Colonic mucosa (tissue), 4 donors: ENCODE measurements at regions not wholly inside any gene's neighbourhood (a gene's known extent, or its start where the extent isn't known, plus 50 kb on each side); places are given as distances from the start of the nearest gene placed in this dataset.

ENCODE experiments used
- DNase-seq: peaks from one replicate; pipeline ENCODE4 v3.0.0-alpha.2; 2020
- H3K27ac ChIP-seq: fragments of 200-600 bp; one replicate; pipeline ENCODE4 v1.8.0; 2021
- H3K27me3 ChIP-seq: fragments of 200-600 bp; one replicate; pipeline ENCODE4 v1.8.0; 2021
- H3K36me3 ChIP-seq: fragments of 200-600 bp; one replicate; pipeline ENCODE4 v1.8.0; 2021
- H3K4me1 ChIP-seq: fragments of 200-600 bp; one replicate; pipeline ENCODE4 v1.8.0; 2021; ENCODE audit warnings: mild to moderate bottlenecking
- H3K4me3 ChIP-seq: fragments of 200-600 bp; one replicate; pipeline ENCODE4 v1.8.0; 2021
- H3K9ac ChIP-seq, 2 donors: one replicate each; pipeline ENCODE4 v1.7.0; 2013; ENCODE audit warnings: control low read depth in 2 of 2, low read depth in 2 of 2, low read length in 2 of 2
- H3K9me3 ChIP-seq: fragments of 200-600 bp; one replicate; pipeline ENCODE4 v1.8.0; 2021
- CTCF ChIP-seq: fragments of 200-600 bp; IDR thresholded peaks from one replicate; pipeline ENCODE4 v1.8.0; 2022; ENCODE audit warnings: antibody characterized with exemption, mild to moderate bottlenecking
- intact Hi-C: fragments of 100-400 bp; cut with DNase I; formaldehyde crosslinking; loops from one replicate; pipeline ENCODE4 v1.14.1; 2022
- donor health status: healthy.
- donor health status: DM: no; HTN: no; CAD: no.
- donor health status: DM: no; HTN: no; CAD: no.

- Histone ChIP-seq H3K9ac (no peak overlapping the region), H3K4me1 (peaks cover 12% of the 10 kb centered on the region), H3K9me3 (no peaks in the 10 kb centered on the region), H3K27ac (no peak overlapping the region), H3K36me3 (no peaks in the 10 kb centered on the region), H3K4me3 (no peak overlapping the region), H3K27me3 (no peaks in the 10 kb centered on the region)
- DNase-seq = no peak
- TF ChIP-seq CTCF = no peak
- intact Hi-C loops = no loop called here
Measured at GRCh38 chr2:16207151-16207550, 266.8 kb downstream of the MYCN start.

- H3K4me1 ChIP-seq = peaks cover 12% of the 10 kb centered on the region
- no peak overlapping the region for H3K27ac ChIP-seq
- H3K9ac ChIP-seq = no peak overlapping the region
- no peaks in the 10 kb centered on the region for H3K9me3 ChIP-seq
- intact Hi-C loops = no loop called here
- no peak for TF ChIP-seq CTCF
- H3K36me3 ChIP-seq = no peaks in the 10 kb centered on the region
- no peak for DNase-seq
- H3K27me3 ChIP-seq = no peaks in the 10 kb centered on the region
- no peak overlapping the region for H3K4me3 ChIP-seq
Measured at GRCh38 chr2:16206191-16206944, 266.0 kb downstream of the MYCN start.

DNA sequence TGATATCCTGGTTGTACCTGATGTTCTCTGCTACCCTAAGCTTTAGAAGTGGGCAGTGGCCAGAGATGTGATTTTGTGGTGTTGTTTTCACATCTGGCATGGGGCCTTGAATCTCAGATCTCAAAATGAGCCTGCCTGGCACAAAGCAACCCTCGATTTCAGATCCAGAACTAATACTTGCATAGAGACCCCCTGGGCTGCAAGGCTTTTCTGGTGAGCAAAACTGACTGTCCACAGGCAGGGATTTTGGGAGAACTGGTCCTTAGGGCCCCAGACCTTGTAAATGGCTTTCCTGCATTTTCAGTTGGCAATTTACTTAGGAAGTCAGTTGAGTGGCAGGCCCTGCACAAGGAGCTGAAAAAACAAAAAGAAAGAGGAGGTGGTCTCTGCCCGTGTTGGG lies 265.3 kb downstream of the MYCN start:
- Histone ChIP-seq H3K27ac (no peak overlapping the region), H3K9me3 (no peaks in the 10 kb centered on the region), H3K4me3 (no peak overlapping the region), H3K27me3 (no peaks in the 10 kb centered on the region), H3K36me3 (no peaks in the 10 kb centered on the region), H3K9ac (no peak overlapping the region), H3K4me1 (peaks cover 12% of the 10 kb centered on the region)
- intact Hi-C loops = no loop called here
- no peak for TF ChIP-seq CTCF
- no peak for DNase-seq

DNA sequence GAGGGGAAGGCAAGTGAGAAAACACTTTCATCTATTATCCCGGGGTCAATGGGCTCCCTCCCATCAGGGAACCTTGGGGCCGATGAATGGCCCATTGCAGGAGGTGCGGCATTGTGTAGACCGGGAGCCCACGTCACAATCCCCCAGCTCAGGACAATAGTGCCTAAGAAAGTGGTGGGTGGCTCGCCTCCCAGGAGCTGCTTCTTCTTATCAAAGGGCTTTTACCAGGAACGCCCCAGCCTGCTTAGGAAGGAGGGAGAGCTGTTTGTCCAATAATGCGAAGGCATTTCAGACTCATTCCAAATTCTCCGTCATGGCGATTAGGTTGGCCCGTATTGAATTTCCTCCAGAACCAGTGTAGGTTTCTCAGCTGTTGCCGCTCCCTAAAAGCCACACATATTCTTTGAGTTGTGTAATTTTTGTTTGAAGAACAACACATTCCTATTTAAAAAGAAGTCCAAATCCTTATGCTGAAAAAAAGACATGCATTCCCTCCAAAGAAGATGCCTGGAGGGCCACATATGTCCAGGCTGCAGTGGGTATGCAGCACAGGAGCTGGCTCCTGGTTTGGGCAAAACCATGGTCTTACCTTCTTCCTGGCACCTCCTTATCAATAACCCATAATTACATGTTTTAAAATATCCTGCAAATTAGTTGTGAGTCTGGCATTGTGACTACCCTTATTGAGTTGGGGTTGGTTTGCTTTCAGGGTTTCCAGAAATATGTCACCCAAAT lies 264.7 kb downstream of the MYCN start:
- no peak for TF ChIP-seq CTCF
- DNase-seq = no peak
- Histone ChIP-seq H3K9me3 (no peaks in the 10 kb centered on the region), H3K27me3 (no peaks in the 10 kb centered on the region), H3K4me1 (peaks cover 12% of the 10 kb centered on the region), H3K27ac (no peak overlapping the region), H3K4me3 (no peak overlapping the region), H3K9ac (no peak overlapping the region), H3K36me3 (no peaks in the 10 kb centered on the region)
- intact Hi-C loops = no loop called here

DNA sequence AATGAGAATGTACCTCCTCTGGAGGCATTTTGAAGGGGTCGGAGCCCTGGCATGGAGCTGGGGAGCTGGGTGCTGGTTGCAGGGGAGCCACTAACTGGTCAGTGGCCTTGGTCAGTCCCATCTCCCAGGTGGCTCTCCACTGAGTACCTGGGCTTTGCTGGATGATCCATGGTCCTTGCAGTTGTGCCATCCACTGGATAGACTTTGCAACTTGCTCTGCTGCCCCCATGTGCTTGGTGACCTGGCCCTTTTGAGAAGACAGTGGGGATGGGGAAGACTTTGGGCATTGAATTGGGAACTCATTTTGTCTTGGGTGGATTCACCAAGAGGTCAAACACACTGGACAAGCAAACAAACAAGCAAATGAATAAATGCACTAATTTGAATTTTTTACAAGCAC lies 263.9 kb downstream of the MYCN start:
- DNase-seq = no peak
- Histone ChIP-seq H3K4me3 (no peak overlapping the region), H3K27me3 (no peaks in the 10 kb centered on the region), H3K9ac (no peak overlapping the region), H3K27ac (no peak overlapping the region), H3K36me3 (no peaks in the 10 kb centered on the region), H3K4me1 (peaks cover 12% of the 10 kb centered on the region), H3K9me3 (no peaks in the 10 kb centered on the region)
- TF ChIP-seq CTCF = no peak
- intact Hi-C loops = no loop called here
